HL-60 (cell line): ENCODE measurements at regions not wholly inside any gene's neighbourhood (a gene's known extent, or its start where the extent isn't known, plus 50 kb on each side); places are given as distances from the start of the nearest gene placed in this dataset.

ENCODE experiments used
- DNase-seq, 2 experiments: peaks; one replicate each; pipeline ENCODE4 v3.0.0-alpha.2; 2010 to 2020; ENCODE audit warnings: low read depth in 1 of 2, low spot score in 1 of 2
- H3K27ac ChIP-seq: fragments of 250-450 bp; sonication (Bioruptor Pico); replicated peaks from 2 replicates; pipeline ENCODE4 v1.5.1; 2020; ENCODE audit warnings: mild to moderate bottlenecking, moderate library complexity
- H3K27me3 ChIP-seq: fragments of 250-450 bp; sonication (Bioruptor Pico); 2 replicates; pipeline ENCODE4 v1.5.1; 2021; ENCODE audit warnings: mild to moderate bottlenecking, moderate library complexity; ENCODE audit not compliant: insufficient read depth, poor library complexity, severe bottlenecking
- H3K4me3 ChIP-seq: replicated peaks from 2 replicates; pipeline ENCODE4 v1.5.1; 2011; ENCODE audit warnings: mild to moderate bottlenecking, control low read depth, low read length; ENCODE audit not compliant: insufficient read depth
- CTCF ChIP-seq: IDR thresholded peaks from one replicate; pipeline ENCODE4 v1.5.1; 2011; ENCODE audit warnings: low read length, control low read depth, inconsistent platforms; ENCODE audit not compliant: insufficient read depth
- GABPA ChIP-seq: IDR thresholded peaks from 2 replicates; pipeline ENCODE4 v1.6.1; 2012; ENCODE audit warnings: low read depth
- POLR2AphosphoS5 ChIP-seq: IDR thresholded peaks from 2 replicates; pipeline ENCODE4 v1.6.1; 2012; ENCODE audit warnings: low read depth
- REST ChIP-seq: IDR thresholded peaks from 2 replicates; pipeline ENCODE4 v1.6.1; 2012; ENCODE audit warnings: low read depth; ENCODE audit not compliant: insufficient replicate concordance
- SPI1 ChIP-seq: IDR thresholded peaks from 2 replicates; pipeline ENCODE4 v1.6.1; 2012; ENCODE audit warnings: low read depth, mild to moderate bottlenecking, borderline replicate concordance

GRCh38 chr16:55043499-55043898 is 112.8 kb downstream of the IRX5 start:
- TF ChIP-seq REST (no peak), SPI1 (no peak), POLR2AphosphoS5 (no peak)
- H3K27me3 ChIP-seq, result no peaks in the 10 kb centered on the region
- no peak overlapping the region for H3K4me3 ChIP-seq
- no peak for DNase-seq
- no peak overlapping the region for H3K27ac ChIP-seq

- Histone ChIP-seq H3K27ac (no peak overlapping the region), H3K27me3 (no peaks in the 10 kb centered on the region), H3K4me3 (no peak overlapping the region)
- TF ChIP-seq REST (no peak), CTCF (no peak), GABPA (no peak)
- DNase-seq, result no peak
Observed at GRCh38 chr16:55044201-55044975, 113.7 kb downstream of the IRX5 start.

GRCh38 chr16:55045329-55045728 is 114.7 kb downstream of the IRX5 start:
- Histone ChIP-seq H3K4me3 (no peak overlapping the region), H3K27me3 (no peaks in the 10 kb centered on the region), H3K27ac (no peak overlapping the region)
- TF ChIP-seq REST, result no peak
- TF ChIP-seq SPI1, result no peak
- TF ChIP-seq GABPA, result no peak
- TF ChIP-seq CTCF, result no peak
- no peak for TF ChIP-seq POLR2AphosphoS5
- DNase-seq, result no peak
